Progenitor cell of endocrine pancreas (in vitro differentiated cells): ENCODE measurements at regions not wholly inside any gene's neighbourhood (a gene's known extent, or its start where the extent isn't known, plus 50 kb on each side); places are given as distances from the start of the nearest gene placed in this dataset.

Experiments used
- DNase-seq: peaks from one replicate; pipeline ENCODE4 v3.0.0; 2021; ENCODE audit warnings: low spot score; ENCODE audit not compliant: unreplicated experiment
- H3K27ac Mint-ChIP-seq: 2 replicates; pipeline ENCODE4 v1.8.0; 2021; ENCODE audit warnings: mild to moderate bottlenecking, moderate library complexity, mixed read lengths
- H3K27me3 Mint-ChIP-seq: 2 replicates; pipeline ENCODE4 v1.8.0; 2021; ENCODE audit warnings: mixed read lengths
- H3K36me3 Mint-ChIP-seq: 2 replicates; pipeline ENCODE4 v1.8.0; 2022; ENCODE audit warnings: mixed read lengths; ENCODE audit not compliant: insufficient read depth
- H3K4me1 Mint-ChIP-seq: 2 replicates; pipeline ENCODE4 v1.8.0; 2021; ENCODE audit warnings: low read depth, mixed read lengths
- H3K4me3 Mint-ChIP-seq: 2 replicates; pipeline ENCODE4 v1.8.0; 2021; ENCODE audit warnings: low read depth, mild to moderate bottlenecking, moderate library complexity, mixed read lengths
- H3K9me3 Mint-ChIP-seq: 2 replicates; pipeline ENCODE4 v1.8.0; 2021; ENCODE audit warnings: low read depth, mixed read lengths
- CTCF ChIP-seq: fragments of 200-600 bp; sonication (generic); IDR thresholded peaks from one replicate; pipeline ENCODE4 v1.5.0; 2021; ENCODE audit warnings: antibody characterized with exemption, mild to moderate bottlenecking; ENCODE audit not compliant: unreplicated experiment

GRCh38 chr4:100582146-100582545 is 64.3 kb upstream of the EMCN start:
- Mint-ChIP-seq H3K4me1 (no peaks in the 10 kb centered on the region), H3K36me3 (no peaks in the 10 kb centered on the region), H3K9me3 (no peaks in the 10 kb centered on the region), H3K4me3 (no peak overlapping the region), H3K27ac (no peak overlapping the region), H3K27me3 (no peaks in the 10 kb centered on the region)
- DNase-seq: no peak
- TF ChIP-seq CTCF: no peak

GRCh38 chr4:100581337-100581736 is 63.5 kb upstream of the EMCN start:
- H3K4me1 Mint-ChIP-seq: no peaks in the 10 kb centered on the region
- H3K4me3 Mint-ChIP-seq: no peak overlapping the region
- peaks cover 4% of the 10 kb centered on the region for H3K9me3 Mint-ChIP-seq
- TF ChIP-seq CTCF: no peak
- H3K27me3 Mint-ChIP-seq: no peaks in the 10 kb centered on the region
- no peak overlapping the region for H3K27ac Mint-ChIP-seq
- DNase-seq: no peak
- no peaks in the 10 kb centered on the region for H3K36me3 Mint-ChIP-seq

GRCh38 chr4:100576570-100576969 is 58.7 kb upstream of the EMCN start:
- no peak for DNase-seq
- no peak for TF ChIP-seq CTCF
- no peak overlapping the region for H3K27ac Mint-ChIP-seq

GRCh38 chr4:100574607-100575006 is 56.8 kb upstream of the EMCN start:
- DNase-seq: no peak
- Mint-ChIP-seq H3K27ac (no peak overlapping the region), H3K27me3 (no peaks in the 10 kb centered on the region), H3K36me3 (no peaks in the 10 kb centered on the region), H3K4me1 (no peaks in the 10 kb centered on the region), H3K9me3 (peaks cover 4% of the 10 kb centered on the region), H3K4me3 (no peak overlapping the region)
- no peak for TF ChIP-seq CTCF

More at GRCh38 chr4:100576570-100576969, 58.7 kb upstream of the EMCN start:
- no peaks in the 10 kb centered on the region for H3K27me3 Mint-ChIP-seq
- no peak overlapping the region for H3K4me3 Mint-ChIP-seq
- H3K9me3 Mint-ChIP-seq: peaks cover 4% of the 10 kb centered on the region
- no peaks in the 10 kb centered on the region for H3K4me1 Mint-ChIP-seq
- H3K36me3 Mint-ChIP-seq: no peaks in the 10 kb centered on the region

GRCh38 chr4:100569196-100569595 is 51.4 kb upstream of the EMCN start:
- no peak for TF ChIP-seq CTCF
- Mint-ChIP-seq H3K4me3 (no peak overlapping the region), H3K36me3 (no peaks in the 10 kb centered on the region), H3K4me1 (no peaks in the 10 kb centered on the region), H3K9me3 (no peaks in the 10 kb centered on the region), H3K27me3 (no peaks in the 10 kb centered on the region), H3K27ac (no peak overlapping the region)
- DNase-seq: no peak
